ENCODE measurements at regions not wholly inside any gene's neighbourhood (a gene's known extent, or its start where the extent isn't known, plus 50 kb on each side); places are given as distances from the start of the nearest gene placed in this dataset.
"Not testable (repeated sequence)": the region's sequence is repeated elsewhere in the genome, so short reads cannot be mapped to it uniquely, and the experiment has no call there.

GRCh38 chr11:103729617-103730016, 306.8 kb upstream of the DDI1 start:
- no peak for TF ChIP-seq POLR2A (IDR thresholded peaks at IDR 0.05; ENCODE audit: low read length)
- TF ChIP-seq GATA1 (IDR thresholded peaks at IDR 0.05; ENCODE audit: low read depth, low read length) = no peak
- no peak for DNase-seq

DNA sequence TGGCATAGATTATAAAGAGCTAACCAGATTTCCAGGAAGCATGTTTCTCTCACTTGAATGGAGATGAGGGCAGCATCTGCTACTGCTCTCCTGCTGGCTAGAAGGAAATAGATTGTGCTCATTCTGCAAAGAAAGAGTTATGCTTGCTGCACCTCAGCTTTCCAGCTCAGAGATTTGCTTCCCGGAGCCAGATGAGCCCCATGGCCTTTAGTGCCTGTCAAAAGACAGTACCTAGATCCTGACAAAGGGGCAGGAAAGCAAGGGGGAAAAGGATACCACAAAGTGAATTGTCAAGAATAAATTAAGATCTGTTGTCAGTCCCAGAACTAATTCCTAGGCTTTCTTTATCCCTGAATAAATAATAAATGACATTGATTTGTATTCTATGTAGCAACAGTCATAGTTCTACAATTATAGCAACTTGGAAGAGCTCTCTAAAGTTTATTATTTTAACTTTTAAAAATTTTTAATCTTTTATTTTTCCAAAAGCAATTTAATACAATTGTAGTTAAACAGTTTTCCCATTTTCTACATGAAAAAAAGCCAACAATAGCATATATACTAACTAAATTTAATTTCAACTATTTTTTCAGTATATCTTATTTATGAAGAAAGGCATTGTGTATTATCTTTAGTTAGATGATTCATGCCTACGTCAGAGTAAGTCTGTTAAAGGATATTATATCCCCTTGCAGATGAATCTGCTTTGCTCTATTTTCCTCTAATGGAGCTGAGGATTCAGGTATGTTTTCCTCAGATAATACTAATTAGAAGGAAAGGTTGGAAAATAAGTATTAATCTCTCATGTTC, 306.1 kb upstream of the DDI1 start:
- no peak for DNase-seq
- TF ChIP-seq GATA1 (IDR thresholded peaks at IDR 0.05; ENCODE audit: low read depth, low read length) (no peak), POLR2A (IDR thresholded peaks at IDR 0.05; ENCODE audit: low read length) (no peak)

DNA sequence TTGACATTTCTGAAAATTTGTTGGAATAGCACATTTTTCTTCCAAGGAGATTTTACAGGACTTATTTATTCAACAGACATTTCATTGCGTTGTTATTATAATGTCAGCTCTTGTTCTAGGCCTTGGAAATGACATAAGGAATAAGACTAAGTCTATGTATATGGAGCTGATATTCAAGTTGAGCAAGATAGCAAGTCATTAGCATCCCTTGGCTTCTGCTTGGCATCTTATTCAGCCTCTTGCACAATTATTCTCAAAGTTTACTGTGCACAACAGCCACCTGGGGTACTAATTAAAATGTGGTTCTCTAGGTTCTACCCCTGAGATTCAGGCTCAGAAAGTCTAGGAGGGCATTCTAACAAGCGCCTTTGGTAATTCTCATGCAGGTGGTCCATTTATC, 304.8 kb upstream of the DDI1 start:
- DNase-seq = no peak
- TF ChIP-seq GATA1 (IDR thresholded peaks at IDR 0.05; ENCODE audit: low read depth, low read length) (no peak), POLR2A (IDR thresholded peaks at IDR 0.05; ENCODE audit: low read length) (no peak)

DNA sequence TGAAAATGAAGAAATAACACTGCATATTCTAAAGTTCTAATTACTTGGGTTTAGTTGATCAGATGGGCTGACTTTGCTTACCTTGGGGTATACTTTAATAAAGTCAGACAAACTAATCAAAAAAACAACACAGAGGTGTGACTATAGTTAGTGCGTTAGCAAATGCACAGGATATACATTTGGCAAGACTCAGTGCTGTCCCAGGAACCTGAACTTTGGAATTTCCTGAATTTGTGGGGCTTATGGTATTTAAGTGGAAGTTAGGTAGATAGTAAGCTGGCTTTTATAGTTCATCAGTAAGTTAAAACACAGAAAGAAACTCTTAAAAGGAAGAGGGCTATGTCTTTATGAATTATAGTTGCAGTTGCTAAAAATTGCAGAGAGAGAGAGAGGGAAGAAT, 302.6 kb upstream of the DDI1 start:
- TF ChIP-seq GATA1 (IDR thresholded peaks at IDR 0.05; ENCODE audit: low read depth, low read length) = no peak
- no peak for TF ChIP-seq POLR2A (IDR thresholded peaks at IDR 0.05; ENCODE audit: low read length)
- DNase-seq = no peak

GRCh38 chr11:103735497-103736032, 300.9 kb upstream of the DDI1 start:
- TF ChIP-seq GATA1 (IDR thresholded peaks at IDR 0.05; ENCODE audit: low read depth, low read length) (no peak), POLR2A (IDR thresholded peaks at IDR 0.05; ENCODE audit: low read length) (no peak)
- DNase-seq = no peak

- DNase-seq = no peak
- TF ChIP-seq GATA1 (IDR thresholded peaks at IDR 0.05; ENCODE audit: low read depth, low read length) = no peak
Observed at GRCh38 chr11:103736315-103737036, 300.0 kb upstream of the DDI1 start.

DNA sequence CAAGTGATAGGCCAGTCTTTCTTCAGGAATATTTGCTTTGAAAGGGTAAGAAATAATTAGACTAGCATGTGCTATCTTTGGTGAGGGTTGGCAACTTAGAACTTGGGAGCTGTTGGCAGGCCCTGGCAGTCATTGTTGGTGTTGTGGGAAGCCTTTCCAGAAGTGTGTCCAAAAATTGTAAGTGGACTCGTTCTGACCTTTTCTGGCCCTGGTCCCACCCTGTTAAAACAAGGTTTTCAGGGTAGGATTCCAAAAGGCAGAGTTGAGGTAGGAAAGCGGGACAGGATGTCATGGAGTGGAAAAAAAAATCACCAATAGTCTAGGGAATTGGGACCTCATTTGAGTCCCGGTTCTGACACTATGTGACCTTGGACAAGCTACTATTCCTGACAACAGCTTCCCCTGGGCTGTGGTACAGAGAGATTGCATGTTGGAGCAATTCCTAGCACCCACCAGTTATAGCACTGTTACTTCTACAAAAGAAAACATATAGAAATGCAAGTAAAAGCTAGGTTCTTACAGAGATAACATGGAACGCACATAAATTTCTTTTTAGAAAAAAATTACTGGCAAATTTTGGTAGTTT, 299.3 kb upstream of the DDI1 start:
- no peak for DNase-seq
- TF ChIP-seq GATA1 (IDR thresholded peaks at IDR 0.05; ENCODE audit: low read depth, low read length) (no peak), POLR2A (IDR thresholded peaks at IDR 0.05; ENCODE audit: low read length) (no peak)

DNA sequence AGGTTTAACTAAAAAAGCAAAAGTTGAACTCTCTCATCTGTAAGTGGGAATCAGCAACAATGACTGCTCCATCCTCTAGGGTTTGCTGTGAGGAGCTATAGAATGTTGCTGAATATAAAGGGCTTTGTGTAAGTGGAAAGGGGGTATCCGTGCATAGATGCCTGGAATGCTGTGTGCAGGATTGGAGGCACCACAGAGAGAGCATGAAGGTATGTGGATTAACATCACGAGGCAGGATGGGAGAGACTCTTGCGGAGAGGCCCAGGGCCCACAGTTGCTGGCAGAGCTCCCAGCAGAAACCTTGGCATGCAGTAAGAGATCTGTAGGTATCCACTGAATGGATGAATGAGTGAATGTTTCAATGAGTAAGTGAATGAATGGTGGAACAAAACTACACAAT, 298.7 kb upstream of the DDI1 start:
- no peak for TF ChIP-seq GATA1 (IDR thresholded peaks at IDR 0.05; ENCODE audit: low read depth, low read length)
- no peak for DNase-seq

- not testable (repeated sequence) for DNase-seq
Observed at GRCh38 chr11:103739074-103739796, 297.2 kb upstream of the DDI1 start.

- DNase-seq = no peak
Observed at GRCh38 chr11:103744496-103745153, 291.8 kb upstream of the DDI1 start.

DNA sequence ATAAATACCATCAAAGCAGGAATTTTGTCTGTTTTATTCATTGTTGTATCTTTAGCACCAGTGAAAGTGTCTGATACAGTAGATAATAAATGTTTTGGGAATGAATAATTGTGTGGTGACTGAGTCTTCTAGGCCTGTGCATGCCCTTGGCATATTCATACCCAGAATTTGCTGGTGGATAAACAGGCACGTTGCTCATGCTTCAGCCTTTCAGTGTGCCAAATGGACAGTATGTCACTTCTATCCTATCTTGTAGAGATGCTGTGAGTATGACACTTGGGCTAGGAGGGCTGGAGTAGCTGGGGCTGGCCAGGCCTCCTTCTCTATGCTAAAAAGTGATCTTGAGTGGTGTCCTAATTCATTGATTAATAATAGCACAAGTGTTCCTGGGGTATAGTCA, 287.3 kb upstream of the DDI1 start:
- TF ChIP-seq GATA1 (IDR thresholded peaks at IDR 0.05; ENCODE audit: low read depth, low read length) = no peak
- no peak for TF ChIP-seq POLR2A (IDR thresholded peaks at IDR 0.05; ENCODE audit: low read length)

More at GRCh38 chr11:103744496-103745153, 291.8 kb upstream of the DDI1 start:
- TF ChIP-seq POLR2A (IDR thresholded peaks at IDR 0.05; ENCODE audit: low read length) (no peak), GATA1 (IDR thresholded peaks at IDR 0.05; ENCODE audit: low read depth, low read length) (no peak)

GRCh38 chr11:103768816-103769215, 267.6 kb upstream of the DDI1 start:
- no peak for TF ChIP-seq POLR2A (IDR thresholded peaks at IDR 0.05; ENCODE audit: low read length)
- TF ChIP-seq GATA1 (IDR thresholded peaks at IDR 0.05; ENCODE audit: low read depth, low read length) = no peak
- DNase-seq = no peak

More for the DNA sequence above, 287.3 kb upstream of the DDI1 start:
- DNase-seq = no peak

DNA sequence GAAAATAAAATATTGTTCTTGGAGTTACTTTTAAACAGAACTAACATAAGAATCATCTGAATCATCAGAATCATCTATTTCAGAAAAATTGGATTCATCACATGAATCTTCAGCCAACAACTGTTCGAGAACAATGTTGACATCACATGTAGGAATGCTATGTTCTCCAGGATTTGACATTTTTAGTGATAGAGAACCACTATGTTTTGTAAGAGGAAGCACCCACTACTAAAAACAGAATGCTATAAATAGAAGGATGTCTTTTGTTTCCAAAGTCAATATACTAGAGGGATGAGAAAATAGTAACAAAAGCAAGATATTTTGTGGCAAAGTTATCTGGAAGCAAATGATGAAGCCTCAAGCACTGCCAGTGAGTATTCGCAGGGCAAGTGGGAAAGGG, 263.4 kb upstream of the DDI1 start:
- no peak for DNase-seq
- TF ChIP-seq GATA1 (IDR thresholded peaks at IDR 0.05; ENCODE audit: low read depth, low read length) (no peak), POLR2A (IDR thresholded peaks at IDR 0.05; ENCODE audit: low read length) (no peak)
